Neural cell (in vitro differentiated cells): ENCODE measurements at regions not wholly inside any gene's neighbourhood (a gene's known extent, or its start where the extent isn't known, plus 50 kb on each side); places are given as distances from the start of the nearest gene placed in this dataset.

Experiments
- H2AFZ ChIP-seq: fragments of 200-600, 300-800 bp; sonication (generic), shearing (Covaris generic); 2 replicates; pipeline ENCODE4 v1.6.0; 2014; ENCODE audit warnings: low read depth, mild to moderate bottlenecking, antibody characterized with exemption, low read length, moderate library complexity
- H3F3A ChIP-seq: fragments of 200-600 bp; shearing (Covaris generic); 2 replicates; pipeline ENCODE4 v1.6.1; 2016; ENCODE audit warnings: mild to moderate bottlenecking, moderate library complexity, mixed read lengths, antibody characterized with exemption, low read length; ENCODE audit not compliant: insufficient read depth, poor library complexity, severe bottlenecking
- H3K27ac ChIP-seq: fragments of 200-600, 300-800 bp; sonication (generic), shearing (Covaris generic); 2 replicates; pipeline ENCODE4 v1.5.1; 2014; ENCODE audit warnings: mild to moderate bottlenecking, low read length, moderate library complexity
- H3K27me3 ChIP-seq: fragments of 300-800, 200-600 bp; sonication (generic), shearing (Covaris generic); 2 replicates; pipeline ENCODE4 v1.6.0; 2014; ENCODE audit warnings: mild to moderate bottlenecking, low read depth, low read length, moderate library complexity; ENCODE audit not compliant: insufficient read depth
- H3K36me3 ChIP-seq: fragments of 300-800, 200-600 bp; sonication (generic), shearing (Covaris generic); 2 replicates; pipeline ENCODE4 v1.5.1; 2014; ENCODE audit warnings: mild to moderate bottlenecking, antibody characterized with exemption, low read length, moderate library complexity; ENCODE audit not compliant: insufficient read depth
- H3K4me2 ChIP-seq: fragments of 300-800, 200-600 bp; sonication (generic), shearing (Covaris generic); 2 replicates; pipeline ENCODE4 v1.6.0; 2014; ENCODE audit warnings: mild to moderate bottlenecking, low read length
- H3K4me3 ChIP-seq: fragments of 300-800, 200-600 bp; sonication (generic), shearing (Covaris generic); 2 replicates; pipeline ENCODE4 v1.5.1; 2014; ENCODE audit warnings: mild to moderate bottlenecking, low read length, moderate library complexity
- H3K79me2 ChIP-seq: fragments of 200-600 bp; shearing (Covaris generic); replicated peaks from 2 replicates; pipeline ENCODE4 v1.6.0; 2014; ENCODE audit warnings: mild to moderate bottlenecking, low read length, moderate library complexity; ENCODE audit not compliant: insufficient read depth
- H3K9ac ChIP-seq: fragments of 300-800, 200-600 bp; sonication (generic), shearing (Covaris generic); 2 replicates; pipeline ENCODE4 v1.6.1; 2016; ENCODE audit warnings: mild to moderate bottlenecking, low read length, mixed read lengths
- H3K9me2 ChIP-seq: fragments of 200-600 bp; shearing (Covaris generic); 2 replicates; pipeline ENCODE4 v1.6.1; 2016; ENCODE audit warnings: mild to moderate bottlenecking, low read length, mixed read lengths; ENCODE audit not compliant: insufficient read depth
- H3K9me3 ChIP-seq: fragments of 200-600, 300-800 bp; sonication (generic), shearing (Covaris generic); 2 replicates; pipeline ENCODE4 v1.6.1; 2016; ENCODE audit warnings: mild to moderate bottlenecking, mixed run types, low read length, moderate library complexity, mixed read lengths
- H4K20me1 ChIP-seq: fragments of 200-600 bp; shearing (Covaris generic); 2 replicates; pipeline ENCODE4 v1.6.1; 2016; ENCODE audit warnings: mild to moderate bottlenecking, mixed run types; ENCODE audit not compliant: insufficient read depth
- CTCF ChIP-seq: fragments of 450-650 bp; IDR thresholded peaks from 2 replicates; pipeline ENCODE4 v1.5.1; 2014; ENCODE audit warnings: antibody characterized with exemption, mild to moderate bottlenecking, moderate library complexity; ENCODE audit not compliant: poor library complexity, severe bottlenecking
- EP300 ChIP-seq: fragments of 450-650 bp; conservative IDR thresholded peaks from 2 replicates; pipeline ENCODE4 v1.6.1; 2014; ENCODE audit warnings: antibody characterized with exemption, mild to moderate bottlenecking, moderate library complexity; ENCODE audit not compliant: poor library complexity, severe bottlenecking
- EZH2 ChIP-seq: fragments of 200-600, 300-800 bp; shearing (Covaris generic), sonication (generic); IDR thresholded peaks from 2 replicates; pipeline ENCODE4 v1.6.1; 2014; ENCODE audit warnings: antibody characterized with exemption, low read length, borderline replicate concordance, mild to moderate bottlenecking; ENCODE audit not compliant: insufficient read depth, poor library complexity, severe bottlenecking
- MXI1 ChIP-seq: fragments of 450-650 bp; conservative IDR thresholded peaks from 2 replicates; pipeline ENCODE4 v1.6.1; 2014; ENCODE audit warnings: antibody characterized with exemption, mild to moderate bottlenecking; ENCODE audit not compliant: poor library complexity, severe bottlenecking
- POLR2AphosphoS5 ChIP-seq: IDR thresholded peaks from 2 replicates; pipeline ENCODE4 v1.6.1; 2012
- RAD21 ChIP-seq: fragments of 450-650 bp; conservative IDR thresholded peaks from 2 replicates; pipeline ENCODE4 v1.6.1; 2014; ENCODE audit warnings: antibody characterized with exemption, mild to moderate bottlenecking, moderate library complexity
- REST ChIP-seq: IDR thresholded peaks from 2 replicates; pipeline ENCODE4 v1.6.1; 2012; ENCODE audit warnings: borderline replicate concordance
- SMC3 ChIP-seq: fragments of 450-650 bp; conservative IDR thresholded peaks from 2 replicates; pipeline ENCODE4 v1.6.1; 2014; ENCODE audit warnings: antibody characterized with exemption, mild to moderate bottlenecking, moderate library complexity; ENCODE audit not compliant: poor library complexity
- TAF1 ChIP-seq: IDR thresholded peaks from 2 replicates; pipeline ENCODE4 v1.6.1; 2012; ENCODE audit warnings: low read depth

- Histone ChIP-seq H2AFZ (no peak overlapping the region), H3K4me2 (no peak overlapping the region), H3K36me3 (no peaks in the 10 kb centered on the region), H3K79me2 (no peaks in the 10 kb centered on the region), H3K27me3 (no peaks in the 10 kb centered on the region), H3K9ac (no peak overlapping the region), H3K9me3 (no peaks in the 10 kb centered on the region), H3K9me2 (no peaks in the 10 kb centered on the region), H3K27ac (no peak overlapping the region), H3F3A (no peaks in the 10 kb centered on the region), H3K4me3 (no peak overlapping the region), H4K20me1 (no peaks in the 10 kb centered on the region)
- TF ChIP-seq EP300 = no peak
- TF ChIP-seq EZH2 = no peak
- TF ChIP-seq POLR2AphosphoS5 = no peak
- TF ChIP-seq MXI1 = no peak
- TF ChIP-seq TAF1 = no peak
- TF ChIP-seq REST = no peak
- TF ChIP-seq SMC3 = no peak
- TF ChIP-seq CTCF = no peak
- no peak for TF ChIP-seq RAD21
Measured at GRCh38 chr11:25902476-25902875, 429.5 kb upstream of the ANO3 start.

GRCh38 chr11:25908726-25909125 is 423.2 kb upstream of the ANO3 start:
- H3K27ac ChIP-seq = no peak overlapping the region
- TF ChIP-seq RAD21 = no peak
- no peak for TF ChIP-seq MXI1
- no peak for TF ChIP-seq POLR2AphosphoS5
- no peak for TF ChIP-seq EP300
- no peak for TF ChIP-seq TAF1
- TF ChIP-seq CTCF = no peak
- TF ChIP-seq REST = no peak
- TF ChIP-seq SMC3 = no peak
- TF ChIP-seq EZH2 = no peak
- H3K36me3 ChIP-seq = no peaks in the 10 kb centered on the region

More at GRCh38 chr11:25908726-25909125, 423.2 kb upstream of the ANO3 start:
- no peak overlapping the region for H3K4me2 ChIP-seq
- no peak overlapping the region for H3K9ac ChIP-seq
- no peaks in the 10 kb centered on the region for H3F3A ChIP-seq
- H3K9me2 ChIP-seq = no peaks in the 10 kb centered on the region
- no peaks in the 10 kb centered on the region for H3K27me3 ChIP-seq
- H3K4me3 ChIP-seq = no peak overlapping the region
- H3K79me2 ChIP-seq = no peaks in the 10 kb centered on the region
- no peaks in the 10 kb centered on the region for H4K20me1 ChIP-seq
- H3K9me3 ChIP-seq = no peaks in the 10 kb centered on the region
- no peak overlapping the region for H2AFZ ChIP-seq
